ENCODE measurements at regions not wholly inside any gene's neighbourhood (a gene's known extent, or its start where the extent isn't known, plus 50 kb on each side); places are given as distances from the start of the nearest gene placed in this dataset.

DNA sequence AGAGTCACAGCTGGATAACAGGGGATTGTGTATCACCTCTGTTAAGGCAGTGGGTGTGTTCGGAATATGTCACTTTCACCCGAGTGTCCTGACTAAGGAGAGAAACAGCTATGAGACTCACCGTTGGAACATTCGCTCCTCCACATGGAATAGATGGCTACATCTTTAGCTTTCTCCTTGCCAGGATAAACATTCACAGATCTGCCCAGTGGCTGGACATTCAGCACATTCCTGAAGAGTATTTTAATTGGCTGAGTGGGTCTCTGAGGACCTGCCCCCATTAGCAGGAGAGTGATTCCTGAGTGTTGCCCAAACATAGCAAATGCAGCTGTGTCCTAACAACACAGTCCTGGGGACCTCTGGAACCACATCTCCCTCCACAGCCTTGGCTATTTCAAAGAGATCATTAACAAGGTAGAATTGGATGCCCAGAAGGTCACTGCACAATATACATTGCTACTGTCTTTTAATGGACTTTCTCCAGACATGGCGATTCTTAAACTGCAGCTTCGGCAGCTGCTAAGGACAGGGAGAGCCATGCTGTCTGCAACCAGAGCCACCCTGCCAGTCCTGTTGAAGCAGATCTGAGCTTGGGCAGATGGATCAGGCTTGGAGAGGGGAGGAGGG is 435.0 kb upstream of the CADM1 start:
- H3K4me1 ChIP-seq, result no peaks in the 10 kb centered on the region
- no peak for FAIRE-seq
- TF ChIP-seq FOSB (CRISPR knock-in tag; IDR thresholded peaks at IDR 0.05) (no peak), FOSL2 (IDR thresholded peaks at IDR 0.05) (no peak), FOSL2 (CRISPR knock-in tag; IDR thresholded peaks at IDR 0.05) (no peak), HOXB5 (CRISPR knock-in tag; IDR thresholded peaks at IDR 0.05) (no peak), GATA3 (IDR thresholded peaks at IDR 0.05; ENCODE audit: borderline replicate concordance) (no peak), EHF (CRISPR knock-in tag; IDR thresholded peaks at IDR 0.05) (no peak)
- no peaks in the 10 kb centered on the region for H3K9me3 ChIP-seq
- H3K4me2 ChIP-seq, result no peak overlapping the region
- H3K27ac ChIP-seq, result no peak overlapping the region
- DNase-seq (ENCODE audit: low read depth in 1 of 2, low spot score in 1 of 2), result no peak
- no peak overlapping the region for H3K4me3 ChIP-seq
- WGBS (ENCODE audit: missing lambda C conversion rate), result 2% methylated on average over 5 of the region's 6 CpGs
- no peak for ATAC-seq
- ChIA-PET CTCF (interaction anchor here (1.1 kb wide), 1 partner anchor 13 kb away, joined by 3 read pairs; no protein-coding TSS in a partner anchor), POLR2A (no interaction called here)

DNA sequence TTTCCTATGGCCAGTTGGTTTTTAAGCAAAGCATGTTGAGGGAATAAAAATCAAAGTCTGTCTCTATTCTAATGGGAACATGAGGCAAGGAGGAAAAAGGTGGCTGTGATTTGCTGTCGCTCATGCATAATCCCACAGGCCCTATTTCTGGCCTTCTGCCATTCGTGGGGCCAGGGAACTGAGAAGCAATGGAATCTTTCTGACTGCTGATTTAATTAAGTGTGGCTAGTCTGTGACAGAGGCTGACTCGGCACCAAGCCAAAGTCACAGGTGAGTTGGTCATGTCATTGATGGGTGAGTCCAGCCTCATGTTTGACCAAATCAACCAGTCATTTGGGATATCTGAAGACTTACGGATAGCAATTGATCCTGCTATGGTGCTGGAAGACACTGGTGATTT is 429.3 kb upstream of the CADM1 start:
- no peaks in the 10 kb centered on the region for H3K4me1 ChIP-seq
- ATAC-seq (no peak), DNase-seq (ENCODE audit: low read depth in 1 of 2, low spot score in 1 of 2) (no peak), FAIRE-seq (no peak)
- H3K27ac ChIP-seq, result no peak overlapping the region
- TF ChIP-seq POLR2A (IDR thresholded peaks at IDR 0.05; ENCODE audit: low read length) (no peak), RFX5 (IDR thresholded peaks at IDR 0.05) (no peak), POLR2AphosphoS2 (conservative IDR thresholded peaks at IDR 0.05; ENCODE audit: low read length) (no peak), CEBPB (IDR thresholded peaks at IDR 0.05) (no peak), HOXA7 (CRISPR knock-in tag; IDR thresholded peaks at IDR 0.05) (no peak), EP300 (IDR thresholded peaks at IDR 0.05) (no peak), BHLHE40 (IDR thresholded peaks at IDR 0.05; ENCODE audit: low read depth, low read length) (no peak), MAZ (IDR thresholded peaks at IDR 0.05; ENCODE audit: borderline replicate concordance, low read depth, low read length) (no peak)
- no peak overlapping the region for H3K4me2 ChIP-seq
- no peaks in the 10 kb centered on the region for H3K9me3 ChIP-seq
- ChIA-PET CTCF (no interaction called here), POLR2A (no interaction called here)
- H3K4me3 ChIP-seq, result no peak overlapping the region
- WGBS (ENCODE audit: missing lambda C conversion rate), result 22% methylated on average over 4 of the region's 4 CpGs

DNA sequence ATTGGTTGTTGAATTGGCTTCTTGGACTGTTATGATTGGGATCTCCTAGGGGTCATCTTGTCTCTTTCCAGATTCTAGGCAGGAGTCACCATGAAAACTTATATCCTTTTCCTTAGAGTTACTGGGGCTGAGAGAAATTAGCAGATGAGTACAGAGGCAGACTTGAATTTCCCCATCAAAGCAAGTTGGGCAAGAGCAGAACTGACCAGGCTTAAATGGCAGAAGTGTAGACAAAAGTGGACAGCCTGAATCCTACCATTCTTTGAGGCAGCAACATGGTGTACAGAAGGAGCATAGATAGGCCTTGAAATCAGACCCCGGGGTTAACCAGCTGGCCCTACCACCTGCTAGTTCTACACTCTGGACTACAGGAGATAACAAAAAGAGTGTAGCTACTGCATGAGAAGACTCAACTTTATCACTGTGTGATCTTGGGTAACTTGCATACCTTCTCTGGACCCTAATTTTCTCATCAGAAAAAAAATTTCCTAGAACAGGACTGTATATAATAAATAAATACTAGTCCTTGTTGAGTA is 427.4 kb upstream of the CADM1 start:
- Histone ChIP-seq H3K9me3 (no peaks in the 10 kb centered on the region), H3K4me3 (no peak overlapping the region), H3K4me2 (no peak overlapping the region), H3K4me1 (no peaks in the 10 kb centered on the region), H3K27ac (no peak overlapping the region)
- ATAC-seq, result no peak
- no peak for FAIRE-seq
- 0% methylated on average over 1 of the region's 1 CpG for WGBS (ENCODE audit: missing lambda C conversion rate)
- POLR2A ChIA-PET, result no interaction called here
- TF ChIP-seq, protein P1, sequence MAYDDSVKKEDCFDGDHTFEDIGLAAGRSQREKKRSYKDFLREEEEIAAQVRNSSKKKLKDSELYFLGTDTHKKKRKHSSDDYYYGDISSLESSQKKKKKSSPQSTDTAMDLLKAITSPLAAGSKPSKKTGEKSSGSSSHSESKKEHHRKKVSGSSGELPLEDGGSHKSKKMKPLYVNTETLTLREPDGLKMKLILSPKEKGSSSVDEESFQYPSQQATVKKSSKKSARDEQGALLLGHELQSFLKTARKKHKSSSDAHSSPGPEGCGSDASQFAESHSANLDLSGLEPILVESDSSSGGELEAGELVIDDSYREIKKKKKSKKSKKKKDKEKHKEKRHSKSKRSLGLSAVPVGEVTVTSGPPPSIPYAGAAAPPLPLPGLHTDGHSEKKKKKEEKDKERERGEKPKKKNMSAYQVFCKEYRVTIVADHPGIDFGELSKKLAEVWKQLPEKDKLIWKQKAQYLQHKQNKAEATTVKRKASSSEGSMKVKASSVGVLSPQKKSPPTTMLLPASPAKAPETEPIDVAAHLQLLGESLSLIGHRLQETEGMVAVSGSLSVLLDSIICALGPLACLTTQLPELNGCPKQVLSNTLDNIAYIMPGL (CRISPR knock-in tag; IDR thresholded peaks at IDR 0.05; ENCODE audit: borderline replicate concordance), result no peak
- TF ChIP-seq RCOR1 (IDR thresholded peaks at IDR 0.05; ENCODE audit: low read depth, low read length), result no peak
- no peak for TF ChIP-seq CBX8 (IDR thresholded peaks at IDR 0.05)
- no peak for TF ChIP-seq TP53 (CRISPR knock-in tag; IDR thresholded peaks at IDR 0.05)
- no peak for TF ChIP-seq RNF2 (IDR thresholded peaks at IDR 0.05; ENCODE audit: borderline replicate concordance, low read depth)
- no peak for TF ChIP-seq CHD2 (IDR thresholded peaks at IDR 0.05; ENCODE audit: low read length, partially characterized antibody)
- TF ChIP-seq ESRRA (IDR thresholded peaks at IDR 0.05; ENCODE audit: borderline replicate concordance, low read length), result no peak
- no peak for TF ChIP-seq POLR2AphosphoS2 (conservative IDR thresholded peaks at IDR 0.05; ENCODE audit: low read length)
- TF ChIP-seq, protein P2, sequence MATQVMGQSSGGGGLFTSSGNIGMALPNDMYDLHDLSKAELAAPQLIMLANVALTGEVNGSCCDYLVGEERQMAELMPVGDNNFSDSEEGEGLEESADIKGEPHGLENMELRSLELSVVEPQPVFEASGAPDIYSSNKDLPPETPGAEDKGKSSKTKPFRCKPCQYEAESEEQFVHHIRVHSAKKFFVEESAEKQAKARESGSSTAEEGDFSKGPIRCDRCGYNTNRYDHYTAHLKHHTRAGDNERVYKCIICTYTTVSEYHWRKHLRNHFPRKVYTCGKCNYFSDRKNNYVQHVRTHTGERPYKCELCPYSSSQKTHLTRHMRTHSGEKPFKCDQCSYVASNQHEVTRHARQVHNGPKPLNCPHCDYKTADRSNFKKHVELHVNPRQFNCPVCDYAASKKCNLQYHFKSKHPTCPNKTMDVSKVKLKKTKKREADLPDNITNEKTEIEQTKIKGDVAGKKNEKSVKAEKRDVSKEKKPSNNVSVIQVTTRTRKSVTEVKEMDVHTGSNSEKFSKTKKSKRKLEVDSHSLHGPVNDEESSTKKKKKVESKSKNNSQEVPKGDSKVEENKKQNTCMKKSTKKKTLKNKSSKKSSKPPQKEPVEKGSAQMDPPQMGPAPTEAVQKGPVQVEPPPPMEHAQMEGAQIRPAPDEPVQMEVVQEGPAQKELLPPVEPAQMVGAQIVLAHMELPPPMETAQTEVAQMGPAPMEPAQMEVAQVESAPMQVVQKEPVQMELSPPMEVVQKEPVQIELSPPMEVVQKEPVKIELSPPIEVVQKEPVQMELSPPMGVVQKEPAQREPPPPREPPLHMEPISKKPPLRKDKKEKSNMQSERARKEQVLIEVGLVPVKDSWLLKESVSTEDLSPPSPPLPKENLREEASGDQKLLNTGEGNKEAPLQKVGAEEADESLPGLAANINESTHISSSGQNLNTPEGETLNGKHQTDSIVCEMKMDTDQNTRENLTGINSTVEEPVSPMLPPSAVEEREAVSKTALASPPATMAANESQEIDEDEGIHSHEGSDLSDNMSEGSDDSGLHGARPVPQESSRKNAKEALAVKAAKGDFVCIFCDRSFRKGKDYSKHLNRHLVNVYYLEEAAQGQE (IDR thresholded peaks at IDR 0.05), result no peak
- TF ChIP-seq ZNF302 (CRISPR knock-in tag; IDR thresholded peaks at IDR 0.05), result no peak
- CTCF ChIA-PET, result no interaction called here
- no peak for DNase-seq (ENCODE audit: low read depth in 1 of 2, low spot score in 1 of 2)
